ENCODE measurements at regions not wholly inside any gene's neighbourhood (a gene's known extent, or its start where the extent isn't known, plus 50 kb on each side); places are given as distances from the start of the nearest gene placed in this dataset.

DNA sequence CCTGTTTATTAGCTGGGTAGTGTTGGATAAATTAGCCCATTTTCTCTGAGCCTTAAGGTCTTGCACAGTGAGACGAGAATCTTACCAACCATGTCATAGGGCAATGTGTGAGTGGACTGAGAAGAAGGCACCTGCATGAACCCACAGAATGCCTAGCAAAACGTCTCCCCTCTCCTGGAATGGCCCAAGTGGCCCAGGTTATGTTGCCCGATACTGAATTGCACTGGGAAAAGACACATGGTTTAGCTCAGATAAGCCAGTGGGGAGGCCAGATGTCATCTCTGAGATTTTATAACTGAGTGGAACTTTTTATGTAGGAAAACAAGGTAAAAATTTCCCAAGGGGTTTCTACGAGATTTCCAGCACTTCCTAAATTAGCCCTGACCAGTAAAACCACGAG is 104.7 kb upstream of the IKZF1 start:
- Histone ChIP-seq H2AFZ (ENCODE audit: low read length) (no peak overlapping the region), H3K27me3 (ENCODE audit: insufficient read depth, low read length) (no peaks in the 10 kb centered on the region), H3K4me2 (ENCODE audit: low read length) (no peak overlapping the region), H4K20me1 (ENCODE audit: insufficient read depth, low read length) (no peaks in the 10 kb centered on the region), H3K36me3 (ENCODE audit: insufficient read depth, low read length) (no peaks in the 10 kb centered on the region), H3K9ac (ENCODE audit: low read length) (no peak overlapping the region), H3K79me2 (ENCODE audit: insufficient read depth, low read length) (no peaks in the 10 kb centered on the region), H3K27ac (ENCODE audit: low read depth, low read length, poor library complexity, severe bottlenecking) (no peak overlapping the region), H3F3A (ENCODE audit: insufficient read depth, low read length) (no peaks in the 10 kb centered on the region), H3K4me1 (ENCODE audit: insufficient read depth, low read length, severe bottlenecking) (peaks cover 41% of the 10 kb centered on the region), H3K4me3 (ENCODE audit: low read depth, low read length, poor library complexity, severe bottlenecking) (no peak overlapping the region), H3K9me2 (ENCODE audit: low read depth, low read length) (no peaks in the 10 kb centered on the region), H3K9me3 (ENCODE audit: low read length) (no peaks in the 10 kb centered on the region)
- TF ChIP-seq EZH2 (IDR thresholded peaks at IDR 0.05; ENCODE audit: borderline replicate concordance, low read length) = no peak
- no peak for TF ChIP-seq CTCF (IDR thresholded peaks at IDR 0.05; ENCODE audit: low read length)

DNA sequence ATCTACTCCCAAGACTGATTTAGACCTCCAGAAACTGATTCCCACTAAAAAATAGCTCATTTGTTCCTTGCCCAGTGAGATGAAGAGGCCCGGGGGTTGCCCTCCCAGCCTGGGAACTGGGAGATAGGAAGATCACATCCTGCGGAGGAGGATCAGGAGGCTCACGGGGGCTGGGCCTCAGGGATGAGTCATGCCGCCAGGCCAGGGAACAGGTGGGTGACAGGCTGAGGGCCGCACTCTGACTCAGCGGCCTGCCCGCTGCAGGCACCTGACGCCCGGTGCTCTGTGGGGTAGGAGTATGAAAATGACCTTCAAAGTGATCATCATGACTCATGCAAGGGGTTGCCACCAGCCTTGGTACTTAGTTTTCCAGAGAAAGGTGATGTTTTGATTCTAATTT is 104.5 kb upstream of the ZPBP start:
- H3K9ac ChIP-seq (ENCODE audit: low read length) = no peak overlapping the region; the same call in 1 of the 2 replicates
- H3K9me2 ChIP-seq (ENCODE audit: low read depth, low read length) = no peaks in the 10 kb centered on the region
- H4K20me1 ChIP-seq (ENCODE audit: insufficient read depth, low read length) = no peaks in the 10 kb centered on the region
- TF ChIP-seq CTCF (IDR thresholded peaks at IDR 0.05; ENCODE audit: low read length) = no peak
- TF ChIP-seq EZH2 (IDR thresholded peaks at IDR 0.05; ENCODE audit: borderline replicate concordance, low read length) = no peak
- no peaks in the 10 kb centered on the region for H3K79me2 ChIP-seq (ENCODE audit: insufficient read depth, low read length)
- no peaks in the 10 kb centered on the region for H3K27me3 ChIP-seq (ENCODE audit: insufficient read depth, low read length)
- no peak overlapping the region for H2AFZ ChIP-seq (ENCODE audit: low read length)
- H3K4me2 ChIP-seq (ENCODE audit: low read length) = no peak overlapping the region
- no peaks in the 10 kb centered on the region for H3K36me3 ChIP-seq (ENCODE audit: insufficient read depth, low read length)
- H3K9me3 ChIP-seq (ENCODE audit: low read length) = no peaks in the 10 kb centered on the region
- H3K27ac ChIP-seq (ENCODE audit: low read depth, low read length, poor library complexity, severe bottlenecking) = no peak overlapping the region
- no peaks in the 10 kb centered on the region for H3F3A ChIP-seq (ENCODE audit: insufficient read depth, low read length)
- H3K4me1 ChIP-seq (ENCODE audit: insufficient read depth, low read length, severe bottlenecking) = peaks cover 18% of the 10 kb centered on the region
- H3K4me3 ChIP-seq (ENCODE audit: low read depth, low read length, poor library complexity, severe bottlenecking) = no peak overlapping the region

DNA sequence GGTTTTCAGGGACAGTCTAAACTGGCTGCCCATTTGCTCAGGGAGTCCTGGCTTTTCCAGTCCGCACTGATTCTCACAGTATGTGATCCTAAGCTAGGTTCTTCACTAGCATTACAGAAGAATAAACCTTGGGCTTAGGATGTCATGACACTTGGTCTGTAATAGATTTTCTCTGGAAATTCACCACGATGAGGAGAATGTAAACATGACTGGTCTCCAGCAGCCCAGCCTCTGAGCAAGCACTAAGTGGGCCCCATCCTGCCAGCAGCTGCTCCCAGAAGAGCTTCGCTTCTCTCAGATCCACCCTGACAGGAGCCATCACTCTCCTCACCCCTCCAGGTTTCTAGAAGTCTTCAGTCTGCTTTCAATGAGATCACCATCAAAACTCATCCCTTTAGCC is 103.7 kb upstream of the ZPBP start:
- H3K4me3 ChIP-seq (ENCODE audit: low read depth, low read length, poor library complexity, severe bottlenecking) = no peak overlapping the region
- no peak overlapping the region for H3K27ac ChIP-seq (ENCODE audit: low read depth, low read length, poor library complexity, severe bottlenecking)
- no peaks in the 10 kb centered on the region for H3K9me3 ChIP-seq (ENCODE audit: low read length)
- no peak overlapping the region for H3K4me2 ChIP-seq (ENCODE audit: low read length)
- no peaks in the 10 kb centered on the region for H4K20me1 ChIP-seq (ENCODE audit: insufficient read depth, low read length)
- no peak overlapping the region for H3K9ac ChIP-seq (ENCODE audit: low read length)
- H3K4me1 ChIP-seq (ENCODE audit: insufficient read depth, low read length, severe bottlenecking) = peaks cover 18% of the 10 kb centered on the region
- no peaks in the 10 kb centered on the region for H3K9me2 ChIP-seq (ENCODE audit: low read depth, low read length)
- H3K36me3 ChIP-seq (ENCODE audit: insufficient read depth, low read length) = no peaks in the 10 kb centered on the region
- H3K79me2 ChIP-seq (ENCODE audit: insufficient read depth, low read length) = no peaks in the 10 kb centered on the region
- no peaks in the 10 kb centered on the region for H3K27me3 ChIP-seq (ENCODE audit: insufficient read depth, low read length)
- H3F3A ChIP-seq (ENCODE audit: insufficient read depth, low read length) = no peaks in the 10 kb centered on the region
- no peak overlapping the region for H2AFZ ChIP-seq (ENCODE audit: low read length)
- no peak for TF ChIP-seq EZH2 (IDR thresholded peaks at IDR 0.05; ENCODE audit: borderline replicate concordance, low read length)
- no peak for TF ChIP-seq CTCF (IDR thresholded peaks at IDR 0.05; ENCODE audit: low read length)
